B cell (primary cell): ENCODE measurements at regions not wholly inside any gene's neighbourhood (a gene's known extent, or its start where the extent isn't known, plus 50 kb on each side); places are given as distances from the start of the nearest gene placed in this dataset.

ENCODE experiments used
- ATAC-seq: fragments of 200-7000 bp; cut with Tn5 transposase; one replicate; pipeline ENCODE4 v1.10.0; 2021; ENCODE audit warnings: low read depth, mild to moderate bottlenecking, moderate number of reproducible peaks, moderate library complexity
- CTCF ChIA-PET: fragments of 350-600 bp; sonication (Branson Sonifier 250); formaldehyde crosslinking; loops from one replicate; lab custom pipeline; 2021; ENCODE audit warnings: antibody characterized with exemption, inconsistent platforms; lab: Charles Lee
- POLR2A ChIA-PET: fragments of 350-600 bp; sonication (Branson Sonifier 250); formaldehyde crosslinking; loops from one replicate; lab custom pipeline; 2021; ENCODE audit warnings: antibody characterized with exemption; lab: Charles Lee
- DNase-seq: peaks from one replicate; pipeline ENCODE4 v3.0.0; 2013
- H2AFZ ChIP-seq: 2 replicates; pipeline ENCODE4 v1.6.1; 2012; ENCODE audit warnings: mild to moderate bottlenecking, low read depth, low read length; ENCODE audit not compliant: insufficient read depth, poor library complexity, severe bottlenecking
- H3K27ac ChIP-seq, 2 donors: 1 replicate in 1 of 2; 2 replicates in 1 of 2; pipeline ENCODE4 v1.5.1; 2012 to 2013; ENCODE audit warnings: low read length in 2 of 2, mild to moderate bottlenecking in 2 of 2, moderate library complexity in 1 of 2
- H3K27me3 ChIP-seq, 4 experiments: fragments of 200-600 bp in 1 of 4; sonication (generic) in 1 of 4; replicated peaks in 1 of 4; 1 replicate in 2 of 4; 2 replicates in 2 of 4; pipeline versions ENCODE4 v1.6.1 to v1.7.0; 2013 to 2016; ENCODE audit warnings: low read length in 3 of 4, mild to moderate bottlenecking in 2 of 4, mixed read lengths in 1 of 4, moderate library complexity in 1 of 4; ENCODE audit not compliant: insufficient read depth in 4 of 4, control insufficient read depth in 3 of 4; ENCODE audit errors: control extremely low read depth in 1 of 4
- H3K36me3 ChIP-seq, 2 experiments: replicated peaks in 1 of 2; 1 replicate in 1 of 2; 2 replicates in 1 of 2; pipeline versions ENCODE4 v1.6.1 to v1.7.1; 2013; ENCODE audit warnings: low read length in 1 of 2; ENCODE audit not compliant: insufficient read depth in 2 of 2, control insufficient read depth in 1 of 2; ENCODE audit errors: control extremely low read depth in 1 of 2, extremely low read depth in 1 of 2
- H3K4me1 ChIP-seq, 2 donors: fragments of 200-600 bp in 1 of 2; sonication (generic) in 1 of 2; 1 replicate in 1 of 2; 2 replicates in 1 of 2; pipeline versions ENCODE4 v1.5.1 to v1.6.1; 2013 to 2017; ENCODE audit warnings: low read length in 2 of 2; ENCODE audit not compliant: control insufficient read depth in 2 of 2, insufficient read depth in 2 of 2
- H3K4me2 ChIP-seq: replicated peaks from 2 replicates; pipeline ENCODE3; 2012; ENCODE audit warnings: mild to moderate bottlenecking, low read depth, low read length; ENCODE audit not compliant: poor library complexity, severe bottlenecking
- H3K4me3 ChIP-seq, 5 experiments: fragments of 200-600 bp in 1 of 5; sonication (generic) in 1 of 5; 1 replicate in 3 of 5; 2 replicates in 2 of 5; pipeline versions ENCODE4 v1.5.1 to v1.7.0; 2011 to 2016; ENCODE audit warnings: low read length in 4 of 5, mild to moderate bottlenecking in 4 of 5, low read depth in 2 of 5, control low read depth in 1 of 5, moderate library complexity in 1 of 5; ENCODE audit not compliant: insufficient read depth in 1 of 5; ENCODE audit errors: control extremely low read depth in 1 of 5, extremely low read depth in 1 of 5
- H3K79me2 ChIP-seq: fragments of 200-600 bp; sonication (generic); one replicate; pipeline ENCODE4 v1.6.0; 2016; ENCODE audit warnings: low read length; ENCODE audit not compliant: control insufficient read depth, insufficient read depth
- H3K9ac ChIP-seq: fragments of 200-600 bp; sonication (generic); 2 replicates; pipeline ENCODE4 v1.6.1; 2017; ENCODE audit warnings: mild to moderate bottlenecking, low read length, moderate library complexity
- H3K9me3 ChIP-seq, 3 donors: one replicate each; pipeline versions ENCODE4 v1.6.1 to v1.7.1; 2013; ENCODE audit warnings: low read length in 2 of 3; ENCODE audit not compliant: control insufficient read depth in 2 of 3, insufficient read depth in 1 of 3; ENCODE audit errors: control extremely low read depth in 1 of 3
- H4K20me1 ChIP-seq: 2 replicates; pipeline ENCODE4 v1.6.0; 2012; ENCODE audit warnings: mild to moderate bottlenecking, low read length; ENCODE audit not compliant: insufficient read depth, control insufficient read depth, poor library complexity, severe bottlenecking
- H3K27ac Mint-ChIP-seq: one replicate; pipeline ENCODE4 v1.8.0; 2021; ENCODE audit warnings: mixed read lengths
- H3K27me3 Mint-ChIP-seq: one replicate; pipeline ENCODE4 v1.8.0; 2021; ENCODE audit warnings: mixed read lengths
- H3K4me1 Mint-ChIP-seq: one replicate; pipeline ENCODE4 v1.8.0; 2021; ENCODE audit warnings: mixed read lengths
- H3K4me3 Mint-ChIP-seq: one replicate; pipeline ENCODE4 v1.8.0; 2021; ENCODE audit warnings: mixed read lengths
- H3K9me3 Mint-ChIP-seq: one replicate; pipeline ENCODE4 v1.8.0; 2022; ENCODE audit warnings: mixed read lengths; ENCODE audit not compliant: insufficient read depth
- CTCF ChIP-seq: fragments of 200-600 bp; IDR thresholded peaks from one replicate; pipeline ENCODE4 v1.8.0; 2022; ENCODE audit warnings: antibody characterized with exemption, mild to moderate bottlenecking
- EZH2 ChIP-seq: IDR thresholded peaks from 2 replicates; pipeline ENCODE4 v1.6.1; 2012; ENCODE audit warnings: borderline replicate concordance, low read depth, mild to moderate bottlenecking, moderate library complexity, low read length; ENCODE audit not compliant: insufficient read depth, poor library complexity, severe bottlenecking
- WGBS: methylation state at CpG from one replicate; pipeline ENCODE4 v1.1.5; 2013; ENCODE audit warnings: missing lambda C conversion rate; ENCODE audit not compliant: insufficient coverage; 5-methylcytosine and 5-hydroxymethylcytosine counted together
- intact Hi-C: fragments of 100-400 bp; cut with micrococcal nuclease; formaldehyde crosslinking; loops from one replicate; pipeline ENCODE4 v1.10.0; 2022

GRCh38 chr12:42683933-42684801 lies 94.6 kb upstream of the PRICKLE1 start:
- ATAC-seq (no peak), DNase-seq (no peak)
- H3K4me3 Mint-ChIP-seq, result no peak overlapping the region
- 29% methylated on average over 1 of the region's 4 CpGs for WGBS
- Histone ChIP-seq H3K4me3 (no peak overlapping the region), H3K4me1 (no peaks in the 10 kb centered on the region), H3K9ac (no peak overlapping the region), H3K79me2 (no peaks in the 10 kb centered on the region), H3K36me3 (no peaks in the 10 kb centered on the region), H4K20me1 (no peaks in the 10 kb centered on the region), H3K27me3 (no peaks in the 10 kb centered on the region), H3K9me3 (peaks cover 0 to 2% (median 0%) of the 10 kb centered on the region in 3 donors), H2AFZ (no peak overlapping the region), H3K4me2 (no peak overlapping the region), H3K27ac (no peak overlapping the region)
- peaks cover 6% of the 10 kb centered on the region for H3K27me3 Mint-ChIP-seq
- intact Hi-C loops, result no loop called here
- ChIA-PET POLR2A (no interaction called here), CTCF (no interaction called here)
- H3K27ac Mint-ChIP-seq, result no peak overlapping the region
- H3K4me1 Mint-ChIP-seq, result no peaks in the 10 kb centered on the region
- TF ChIP-seq CTCF (no peak), EZH2 (no peak)
- no peaks in the 10 kb centered on the region for H3K9me3 Mint-ChIP-seq

- no peak for TF ChIP-seq CTCF
- Histone ChIP-seq H3K4me2 (no peak overlapping the region), H3K4me1 (no peaks in the 10 kb centered on the region), H3K27me3 (no peaks in the 10 kb centered on the region), H3K9me3 (peaks cover 0 to 2% (median 0%) of the 10 kb centered on the region in 3 donors), H3K79me2 (no peaks in the 10 kb centered on the region), H3K27ac (no peak overlapping the region), H3K9ac (no peak overlapping the region), H3K36me3 (no peaks in the 10 kb centered on the region), H4K20me1 (no peaks in the 10 kb centered on the region), H3K4me3 (no peak overlapping the region), H2AFZ (no peak overlapping the region)
- POLR2A ChIA-PET, result no interaction called here
- CTCF ChIA-PET, result no interaction called here
- Mint-ChIP-seq H3K27me3 (peaks cover 9% of the 10 kb centered on the region), H3K9me3 (no peaks in the 10 kb centered on the region), H3K27ac (no peak overlapping the region), H3K4me1 (no peaks in the 10 kb centered on the region), H3K4me3 (no peak overlapping the region)
- DNase-seq (no peak), ATAC-seq (no peak)
- intact Hi-C loops, result no loop called here
- whole genome bisulfite sequencing, result 100% methylated on average over 1 of the region's 1 CpG
These were observed 93.7 kb upstream of the PRICKLE1 start for GRCh38 chr12:42683266-42683665.
